ENCODE measurements at regions not wholly inside any gene's neighbourhood (a gene's known extent, or its start where the extent isn't known, plus 50 kb on each side); places are given as distances from the start of the nearest gene placed in this dataset.
"Not testable (repeated sequence)": the region's sequence is repeated elsewhere in the genome, so short reads cannot be mapped to it uniquely, and the experiment has no call there.

DNA sequence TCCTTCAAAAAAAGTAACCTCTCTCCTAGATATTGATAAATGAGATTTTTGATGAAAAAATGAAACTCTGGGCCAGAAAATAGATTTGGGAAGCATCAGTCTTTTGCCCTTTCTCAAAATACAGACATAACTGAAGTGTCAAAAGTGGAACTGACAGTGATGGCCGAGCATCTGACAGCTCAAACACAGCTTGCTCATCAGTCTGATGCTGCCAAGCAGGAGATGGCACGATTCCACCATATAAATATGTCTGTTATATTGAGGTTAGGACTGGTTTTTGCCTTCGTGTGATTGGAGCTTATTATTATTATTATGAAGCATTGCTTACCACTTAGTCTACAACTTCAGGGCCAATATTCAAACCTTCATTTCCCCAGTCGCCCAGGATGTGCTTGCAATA lies 152.6 kb upstream of the EPHA3 start:
- no peak for DNase-seq (ENCODE audit: low spot score)

- DNase-seq (ENCODE audit: low spot score), result no peak
These were observed 152.1 kb upstream of the EPHA3 start for GRCh38 chr3:88955274-88955673.

GRCh38 chr3:88957711-88958439 lies 149.5 kb upstream of the EPHA3 start:
- no peak for DNase-seq (ENCODE audit: low spot score)

DNA sequence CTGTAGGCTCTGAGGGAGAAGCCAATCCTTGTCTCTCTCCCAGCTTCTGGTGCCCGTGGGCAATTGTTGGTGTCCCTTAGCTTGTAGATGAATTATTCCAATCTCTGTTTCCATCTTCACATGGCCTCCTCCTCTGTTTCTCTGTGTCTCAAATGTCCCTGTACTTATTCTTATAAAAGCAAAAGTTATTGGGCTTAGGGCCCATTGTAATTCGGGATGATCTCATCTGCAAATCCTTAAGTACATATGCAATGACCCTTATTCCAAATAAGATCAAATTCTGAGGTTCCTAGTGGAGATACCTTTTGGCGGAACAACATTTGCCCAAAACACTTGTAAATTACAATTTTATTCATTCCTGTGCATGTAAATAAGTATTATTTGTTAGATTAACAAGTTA lies 147.4 kb upstream of the EPHA3 start:
- no peak for DNase-seq (ENCODE audit: low spot score)

DNA sequence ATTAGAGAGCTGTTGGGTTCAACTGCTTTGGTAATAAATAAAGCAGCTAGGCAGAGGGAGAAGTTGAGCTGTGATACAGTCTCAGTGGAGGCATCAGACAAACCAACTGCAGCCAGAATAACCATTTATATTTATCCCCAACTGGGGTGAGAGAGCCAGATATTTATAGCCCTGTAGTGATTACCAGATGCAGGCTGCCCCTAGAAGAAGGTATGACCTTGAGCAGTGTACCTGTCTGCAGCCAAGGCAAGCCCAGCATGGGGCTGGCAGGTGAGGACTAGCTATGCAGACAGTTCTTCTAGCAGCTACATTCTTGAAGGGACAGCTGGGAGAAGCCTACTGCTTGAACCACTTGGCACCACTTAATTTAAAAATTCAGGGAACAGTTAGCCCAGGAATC lies 144.4 kb upstream of the EPHA3 start:
- DNase-seq (ENCODE audit: low spot score), result no peak

DNA sequence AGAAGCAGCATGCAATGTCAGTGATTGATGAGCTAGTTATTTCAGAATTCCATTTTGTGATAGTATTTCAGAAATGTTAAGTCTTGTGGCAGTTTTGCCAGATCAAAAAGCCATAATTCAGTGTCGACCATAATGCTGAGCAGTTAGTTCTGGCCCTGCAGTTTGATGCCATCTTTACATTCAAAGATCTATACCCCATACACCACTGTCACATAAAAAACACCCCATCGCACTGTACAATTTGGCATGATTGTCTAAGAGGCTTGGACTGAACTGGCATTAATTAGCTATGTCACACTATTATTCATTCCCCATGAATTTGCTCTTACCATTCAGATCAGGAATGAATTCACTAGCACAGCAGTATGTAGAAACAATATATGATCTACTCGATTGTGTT lies 127.7 kb upstream of the EPHA3 start:
- DNase-seq (ENCODE audit: low spot score), result no peak

DNA sequence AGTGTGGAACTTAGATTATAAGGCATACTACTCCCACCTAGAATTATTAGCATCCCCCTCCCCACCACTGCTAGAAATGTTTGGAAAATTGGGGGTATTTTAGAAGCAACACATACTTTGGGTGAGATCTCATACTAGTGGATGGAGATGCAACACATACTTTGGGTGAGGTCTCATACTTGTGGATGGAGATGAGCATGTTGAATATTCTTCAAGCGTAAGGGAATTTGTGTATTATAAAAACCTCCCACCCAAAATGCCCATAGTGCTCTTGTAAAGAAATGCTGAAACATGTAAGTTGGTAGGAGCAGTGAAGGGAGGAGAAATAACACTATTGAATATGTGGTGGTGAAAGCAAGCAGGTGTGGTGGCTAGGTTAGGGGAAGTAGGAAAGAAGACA lies 124.0 kb upstream of the EPHA3 start:
- no peak for DNase-seq (ENCODE audit: low spot score)

DNA sequence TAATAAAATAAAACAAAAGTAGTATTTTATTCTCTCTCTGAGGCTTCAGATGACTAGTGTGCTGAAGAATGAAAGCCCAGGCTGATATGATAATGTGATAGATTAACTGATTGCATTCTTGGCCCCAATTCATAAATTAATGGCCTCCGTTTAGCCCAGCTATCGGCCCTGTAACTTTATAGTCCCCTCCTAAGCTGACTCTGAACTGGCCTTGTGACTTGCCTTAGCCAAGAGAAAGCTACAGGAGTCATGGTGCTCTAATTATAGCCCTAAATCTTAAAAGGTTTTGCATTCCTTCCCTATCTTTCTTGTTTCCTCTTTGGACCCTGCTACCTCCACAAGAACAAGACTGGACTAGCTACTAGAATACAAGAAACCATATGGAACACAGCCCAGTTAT lies 123.2 kb upstream of the EPHA3 start:
- DNase-seq (ENCODE audit: low spot score), result no peak

- no peak for DNase-seq (ENCODE audit: low spot score)
These were observed 122.6 kb upstream of the EPHA3 start for GRCh38 chr3:88984832-88985231.

DNA sequence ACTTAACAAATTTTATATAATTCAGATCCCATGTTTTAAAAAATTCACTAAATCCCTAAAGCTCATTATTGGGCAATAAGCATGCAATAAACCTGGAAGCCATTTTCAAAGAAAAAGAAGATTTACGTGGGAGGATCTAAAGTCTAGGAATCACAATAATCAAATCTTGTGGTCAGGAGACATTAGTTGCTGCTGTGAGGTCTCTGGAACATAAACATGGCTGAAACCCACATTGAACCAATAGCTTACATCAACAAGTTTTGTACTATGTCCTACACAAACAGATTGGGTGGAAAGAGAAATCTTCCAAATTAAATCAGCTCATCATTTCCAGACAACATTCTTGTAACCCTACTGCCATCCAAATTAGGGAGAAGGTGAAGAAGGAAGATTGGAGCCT lies 121.9 kb upstream of the EPHA3 start:
- no peak for DNase-seq (ENCODE audit: low spot score)

DNA sequence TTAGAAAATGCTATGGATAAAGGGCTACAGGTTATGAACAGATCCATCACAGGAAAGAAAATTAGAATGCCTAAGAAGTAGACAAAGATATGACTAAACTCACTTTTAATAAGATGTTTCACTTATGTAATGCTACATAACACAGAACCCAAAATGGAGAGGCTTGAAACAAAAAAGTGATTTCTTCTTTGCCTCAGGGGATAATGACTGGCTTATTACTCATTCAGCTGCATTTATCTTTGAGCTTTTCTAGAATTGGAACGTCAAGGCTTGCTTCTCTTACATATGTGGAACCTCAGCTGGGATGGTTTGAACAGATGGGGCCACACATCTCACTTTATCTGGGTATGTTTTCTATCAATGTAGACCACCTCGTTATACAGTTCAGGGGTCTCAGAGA lies 120.6 kb upstream of the EPHA3 start:
- no peak for DNase-seq (ENCODE audit: low spot score)

DNA sequence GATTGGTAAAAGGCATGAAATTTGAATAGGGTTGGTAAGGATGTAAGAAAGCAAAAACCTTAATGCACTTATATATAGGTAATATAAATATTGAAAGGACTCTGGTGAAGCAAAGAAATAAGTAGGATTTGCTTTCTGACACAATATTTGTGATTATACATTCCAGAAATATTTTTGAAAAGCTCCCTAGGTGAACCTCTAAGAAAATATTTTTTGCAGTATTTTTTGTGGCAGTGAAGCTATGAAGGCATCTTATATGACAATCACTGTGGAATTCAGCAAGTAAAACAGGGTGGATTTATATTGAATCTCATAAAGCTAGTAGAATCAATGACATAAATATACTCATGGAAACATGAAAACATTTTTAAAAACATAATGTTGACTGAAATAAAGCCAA lies 119.6 kb upstream of the EPHA3 start:
- no peak for DNase-seq (ENCODE audit: low spot score)

GRCh38 chr3:88988906-88989305 lies 118.5 kb upstream of the EPHA3 start:
- DNase-seq (ENCODE audit: low spot score), result no peak

GRCh38 chr3:88991496-88991895 lies 115.9 kb upstream of the EPHA3 start:
- DNase-seq (ENCODE audit: low spot score), result no peak

- no peak for DNase-seq (ENCODE audit: low spot score)
These were observed 110.7 kb upstream of the EPHA3 start for GRCh38 chr3:88996691-88997090.

DNA sequence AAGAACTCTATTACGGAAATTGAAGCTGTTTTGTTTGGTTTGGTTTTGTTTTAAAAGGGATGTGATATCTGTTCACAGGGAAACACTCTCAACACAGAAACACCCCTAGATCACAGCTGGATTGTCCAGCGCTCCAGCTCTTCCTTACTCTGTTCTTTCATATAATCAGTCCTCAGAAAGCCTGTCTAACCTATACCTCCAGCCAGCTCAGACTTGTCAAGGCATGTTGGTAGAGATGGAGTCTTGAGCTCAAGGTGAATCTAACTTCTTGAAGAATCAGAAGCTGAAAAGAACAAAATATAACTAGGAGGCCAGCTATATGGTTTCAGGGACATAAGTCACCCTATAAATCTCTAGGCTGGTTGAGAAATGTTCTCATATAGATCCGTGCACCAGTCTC lies 110.2 kb upstream of the EPHA3 start:
- no peak for DNase-seq (ENCODE audit: low spot score)

DNA sequence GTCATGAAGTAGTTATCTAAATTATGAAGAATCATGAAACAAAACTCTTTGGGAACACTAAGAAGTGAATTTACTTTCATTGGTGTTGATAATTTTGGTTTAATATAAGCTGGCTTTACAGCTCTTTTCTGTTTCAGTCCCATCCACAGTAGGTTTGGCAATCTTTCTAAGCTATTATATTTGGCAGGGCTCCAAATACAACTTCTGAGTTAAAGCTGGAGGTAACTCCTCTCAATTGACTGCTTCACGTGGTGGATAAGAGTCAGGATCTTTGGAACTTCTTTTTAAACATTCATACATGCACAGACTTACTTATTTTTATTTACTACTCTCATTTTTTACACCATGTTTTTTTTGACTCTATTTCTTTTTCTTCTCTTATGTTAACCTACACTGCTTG lies 106.5 kb upstream of the EPHA3 start:
- no peak for DNase-seq (ENCODE audit: low spot score)

DNA sequence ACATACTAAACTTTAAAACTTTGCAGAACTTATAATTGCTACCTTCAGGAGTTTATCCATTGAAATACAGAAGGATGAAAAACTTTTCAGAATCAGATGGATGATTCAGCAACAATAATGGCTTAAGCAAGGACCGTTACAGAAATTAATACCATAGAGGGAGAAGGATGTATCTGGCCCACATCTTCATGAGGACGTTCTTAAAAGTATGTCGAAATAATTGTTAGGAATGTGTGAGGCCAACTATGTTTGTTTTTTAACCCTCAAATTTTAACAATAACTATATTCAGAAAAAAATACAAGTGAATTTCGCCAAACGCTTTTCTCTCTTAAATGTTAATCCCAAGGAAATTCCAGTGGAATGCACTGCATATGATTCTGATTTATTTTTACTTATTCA lies 105.2 kb upstream of the EPHA3 start:
- DNase-seq (ENCODE audit: low spot score), result no peak

DNA sequence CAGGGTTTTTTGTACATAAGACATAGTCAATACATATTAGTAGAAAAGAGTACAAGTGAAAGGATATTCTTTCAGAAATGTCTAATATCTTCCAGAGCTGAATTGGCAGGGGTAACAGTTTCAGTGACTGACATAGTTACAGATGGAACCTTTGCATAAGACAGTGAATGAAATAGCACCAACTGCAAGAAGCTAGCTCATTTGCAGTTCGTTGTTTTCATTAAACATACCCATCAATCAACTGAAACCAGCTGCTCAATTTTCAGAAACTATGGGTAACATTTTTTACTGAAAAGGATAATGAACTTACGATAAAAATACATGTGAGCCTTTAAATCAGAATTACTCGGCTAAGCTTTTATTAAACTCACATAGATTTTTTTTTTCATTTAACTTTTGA lies 93.9 kb upstream of the EPHA3 start:
- no peak for DNase-seq (ENCODE audit: low spot score)

GRCh38 chr3:89017531-89017930 lies 89.9 kb upstream of the EPHA3 start:
- no peak for DNase-seq (ENCODE audit: low spot score)

DNA sequence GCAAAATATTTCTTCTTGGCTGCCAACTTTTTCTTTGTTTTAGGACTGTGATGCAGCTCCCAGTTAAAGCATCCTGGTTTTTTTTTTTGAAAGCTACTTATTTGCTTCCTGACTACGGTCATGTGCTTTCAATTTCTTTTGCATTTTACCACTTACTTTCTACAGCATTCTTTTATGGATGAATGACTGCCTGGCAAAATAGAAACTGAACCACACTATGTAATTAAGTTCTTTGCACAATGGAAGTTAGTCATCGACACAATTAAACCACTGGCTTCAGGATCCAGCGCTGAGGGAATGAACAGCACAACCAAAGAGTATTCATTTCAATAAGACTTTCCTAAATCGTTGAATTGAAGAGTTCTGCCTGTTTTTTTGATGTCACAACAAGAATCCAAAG lies 82.2 kb upstream of the EPHA3 start:
- DNase-seq (ENCODE audit: low spot score), result no peak

DNA sequence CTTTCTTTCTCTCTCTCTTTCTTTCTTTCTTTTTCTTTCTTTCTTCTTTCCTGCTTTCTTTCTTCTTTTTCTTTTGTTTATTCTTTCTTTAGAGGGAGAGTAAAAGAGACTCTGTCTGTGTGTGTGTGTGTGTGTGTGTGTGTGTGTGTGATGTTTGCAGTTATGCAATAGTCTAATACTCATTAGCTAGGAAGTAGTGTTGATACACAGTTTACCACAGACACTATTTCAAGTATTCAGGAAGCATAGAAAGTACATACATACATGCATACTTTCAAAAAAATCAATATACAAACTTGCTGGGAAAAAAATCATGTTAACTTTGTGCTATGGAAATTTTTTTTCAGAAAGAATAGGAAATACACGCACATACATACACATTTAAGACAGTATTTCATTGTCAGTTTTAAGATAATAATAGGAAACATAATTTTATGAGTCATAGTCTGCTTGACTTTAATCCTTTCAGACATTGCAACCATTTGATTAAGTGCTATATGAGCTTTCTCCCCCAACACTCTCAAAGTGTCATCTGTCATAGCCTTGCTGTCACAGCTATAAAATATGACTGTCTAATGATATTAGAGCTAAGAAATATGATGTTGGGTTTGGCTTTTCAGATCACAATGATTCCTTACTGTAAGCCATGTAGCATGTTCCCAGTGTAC lies 74.9 kb upstream of the EPHA3 start:
- peak; percentile 3 for DNase-seq (ENCODE audit: low spot score)

DNA sequence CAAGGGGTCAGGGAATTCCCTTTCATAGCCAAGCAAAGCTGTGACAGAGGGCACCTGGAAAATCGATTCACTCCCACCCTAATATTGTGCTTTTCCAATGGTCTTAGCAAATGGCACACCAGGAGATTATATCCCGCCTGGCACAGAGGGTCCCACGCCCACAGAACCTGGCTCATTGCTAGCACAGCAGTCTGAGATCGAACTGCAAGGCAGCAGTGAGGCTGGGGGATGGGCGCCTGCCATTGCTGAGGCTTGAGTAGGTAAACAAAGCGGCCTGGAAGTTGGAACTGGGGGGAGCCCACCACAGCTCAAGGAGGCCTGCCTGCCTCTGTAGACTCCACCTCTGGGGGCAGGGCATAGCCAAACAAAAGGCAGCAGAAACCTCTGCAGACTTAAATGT lies 72.7 kb upstream of the EPHA3 start:
- not testable (repeated sequence) for DNase-seq (ENCODE audit: low spot score)

DNA sequence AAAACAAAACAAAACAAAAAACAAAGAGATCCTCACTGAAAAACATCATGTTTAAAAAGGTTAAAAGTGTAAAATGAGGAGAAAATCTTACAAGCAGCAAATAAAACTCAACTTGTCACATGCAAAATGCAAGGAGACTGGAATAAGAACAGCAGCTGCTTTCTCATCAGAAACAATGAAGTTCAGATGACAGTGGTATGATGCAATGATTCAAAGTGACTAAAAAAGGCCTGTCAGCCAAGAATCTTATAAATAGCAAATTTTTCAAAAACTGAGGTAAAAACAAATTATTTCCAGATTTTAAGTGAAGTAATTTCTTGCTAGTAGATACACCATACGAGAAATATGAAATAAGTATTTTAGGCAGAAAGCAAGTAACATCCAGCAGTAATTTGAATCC lies 68.6 kb upstream of the EPHA3 start:
- no peak for DNase-seq (ENCODE audit: low spot score)
